ENCODE measurements at regions not wholly inside any gene's neighbourhood (a gene's known extent, or its start where the extent isn't known, plus 50 kb on each side); places are given as distances from the start of the nearest gene placed in this dataset.

DNA sequence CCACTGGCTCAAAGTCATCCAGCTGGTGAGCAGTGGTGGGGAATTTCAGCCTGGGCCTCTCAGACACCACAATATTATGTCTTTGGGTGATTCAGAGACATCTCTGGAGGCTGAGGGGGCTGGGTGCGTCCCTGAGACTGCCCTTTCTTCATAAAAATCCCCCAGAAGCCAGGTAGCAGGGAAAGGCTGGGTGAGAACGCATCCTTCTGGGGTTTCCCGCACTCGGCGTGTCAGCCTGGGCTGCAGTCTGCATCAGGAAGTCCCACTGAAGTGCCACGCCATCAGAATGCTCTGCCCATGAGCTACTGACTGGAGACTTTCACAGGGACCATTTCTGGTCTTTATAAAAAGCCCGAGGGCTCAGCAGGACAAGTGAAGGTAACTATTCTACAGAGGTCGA is 148.8 kb upstream of the SLC6A11 start:
- H3K36me3 ChIP-seq (ENCODE audit: control insufficient read depth, insufficient read depth, low read length), result no peaks in the 10 kb centered on the region
- no peak for TF ChIP-seq CTCF (IDR thresholded peaks at IDR 0.05; ENCODE audit: insufficient read depth, low read length, poor library complexity, severe bottlenecking)
- H3K27me3 ChIP-seq (ENCODE audit: control insufficient read depth, insufficient read depth, low read length), result no peaks in the 10 kb centered on the region
- H3K4me3 ChIP-seq (ENCODE audit: low read depth, low read length), result no peak overlapping the region
- no peak for DNase-seq (ENCODE audit: low read depth)

DNA sequence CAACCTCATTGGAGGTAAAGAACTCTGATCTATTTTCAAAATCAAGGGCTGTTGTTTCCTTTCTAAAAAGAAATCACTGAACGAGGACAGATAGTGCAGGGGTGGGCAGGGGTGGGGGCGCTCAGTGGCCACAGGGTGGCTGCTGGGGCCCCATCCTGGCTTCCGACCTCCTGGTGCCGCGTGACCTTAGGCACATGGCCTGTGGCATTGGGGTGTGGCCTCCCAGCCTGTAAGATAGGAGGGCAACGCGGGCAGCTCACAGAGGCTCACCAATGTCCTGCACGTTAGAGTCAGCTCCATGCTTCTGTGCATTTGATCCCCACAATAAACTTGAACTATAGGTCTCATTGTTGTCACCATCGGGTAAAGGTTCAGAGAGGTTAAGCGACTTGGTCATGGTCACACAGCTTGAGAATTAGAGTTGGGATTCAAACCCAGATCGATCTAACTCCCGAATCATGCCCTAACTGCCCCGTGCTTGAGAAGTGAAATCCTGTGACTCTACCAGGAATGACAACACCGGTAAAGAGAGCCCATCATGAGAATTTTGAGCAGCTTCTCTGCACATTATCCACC is 148.0 kb upstream of the SLC6A11 start:
- no peaks in the 10 kb centered on the region for H3K27me3 ChIP-seq (ENCODE audit: control insufficient read depth, insufficient read depth, low read length)
- no peaks in the 10 kb centered on the region for H3K36me3 ChIP-seq (ENCODE audit: control insufficient read depth, insufficient read depth, low read length)
- DNase-seq (ENCODE audit: low read depth), result no peak
- no peak overlapping the region for H3K4me3 ChIP-seq (ENCODE audit: low read depth, low read length)
- TF ChIP-seq CTCF (IDR thresholded peaks at IDR 0.05; ENCODE audit: insufficient read depth, low read length, poor library complexity, severe bottlenecking), result no peak

GRCh38 chr3:10669490-10670048 is 146.5 kb upstream of the SLC6A11 start:
- Histone ChIP-seq H3K4me3 (ENCODE audit: low read depth, low read length) (no peak overlapping the region), H3K27me3 (ENCODE audit: control insufficient read depth, insufficient read depth, low read length) (no peaks in the 10 kb centered on the region), H3K36me3 (ENCODE audit: control insufficient read depth, insufficient read depth, low read length) (no peaks in the 10 kb centered on the region)
- DNase-seq (ENCODE audit: low read depth), result no peak
- no peak for TF ChIP-seq CTCF (IDR thresholded peaks at IDR 0.05; ENCODE audit: insufficient read depth, low read length, poor library complexity, severe bottlenecking)

DNA sequence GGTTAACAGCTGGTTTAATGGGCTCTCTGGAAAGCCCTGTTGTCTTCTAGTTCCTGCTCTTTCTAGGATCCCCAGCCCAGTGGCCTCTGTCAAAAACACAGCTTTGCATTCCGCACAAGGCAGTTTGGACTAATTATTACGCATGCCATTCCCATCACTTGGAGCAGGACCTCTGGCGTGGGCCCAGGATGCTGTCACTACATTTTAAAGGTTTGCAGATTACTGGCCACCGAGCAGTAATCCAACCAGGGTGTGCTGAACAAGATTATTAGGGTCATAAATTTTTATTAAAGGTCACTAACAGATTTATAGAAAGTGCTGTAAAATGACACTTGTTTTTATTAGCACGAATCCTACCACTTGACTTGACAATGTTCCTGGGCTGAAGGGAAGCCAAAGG is 143.6 kb upstream of the SLC6A11 start:
- H3K27me3 ChIP-seq (ENCODE audit: control insufficient read depth, insufficient read depth, low read length), result no peaks in the 10 kb centered on the region
- no peaks in the 10 kb centered on the region for H3K36me3 ChIP-seq (ENCODE audit: control insufficient read depth, insufficient read depth, low read length)
- DNase-seq (ENCODE audit: low read depth), result no peak

DNA sequence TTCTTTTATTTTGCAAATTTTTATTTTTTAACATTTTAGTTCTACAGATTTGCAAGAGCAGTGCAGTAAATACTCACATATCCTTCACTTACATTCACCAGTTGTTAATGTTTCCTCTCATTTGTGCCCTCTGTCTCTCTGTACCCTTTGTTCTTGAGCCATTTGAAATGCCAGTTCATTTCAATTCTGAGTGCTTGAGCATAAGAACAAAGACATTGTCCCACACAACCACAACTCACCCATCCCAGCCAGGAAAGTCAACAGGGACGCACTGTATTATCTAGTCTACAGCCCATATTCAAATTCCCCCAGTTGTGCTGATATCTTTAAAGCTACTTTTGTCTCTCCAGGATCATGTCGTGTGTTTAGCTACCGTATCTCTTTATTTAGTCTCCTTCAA is 141.4 kb upstream of the SLC6A11 start:
- no peaks in the 10 kb centered on the region for H3K27me3 ChIP-seq (ENCODE audit: control insufficient read depth, insufficient read depth, low read length)
- H3K36me3 ChIP-seq (ENCODE audit: control insufficient read depth, insufficient read depth, low read length), result no peaks in the 10 kb centered on the region
- H3K4me3 ChIP-seq (ENCODE audit: low read depth, low read length), result no peak overlapping the region
- no peak for TF ChIP-seq CTCF (IDR thresholded peaks at IDR 0.05; ENCODE audit: insufficient read depth, low read length, poor library complexity, severe bottlenecking)
- no peak for DNase-seq (ENCODE audit: low read depth)

More for the DNA sequence above, 143.6 kb upstream of the SLC6A11 start:
- H3K4me3 ChIP-seq (ENCODE audit: low read depth, low read length), result no peak overlapping the region
- no peak for TF ChIP-seq CTCF (IDR thresholded peaks at IDR 0.05; ENCODE audit: insufficient read depth, low read length, poor library complexity, severe bottlenecking)

GRCh38 chr3:10676905-10677304 is 139.1 kb upstream of the SLC6A11 start:
- TF ChIP-seq CTCF (IDR thresholded peaks at IDR 0.05; ENCODE audit: insufficient read depth, low read length, poor library complexity, severe bottlenecking), result no peak
- no peak for DNase-seq (ENCODE audit: low read depth)
- Histone ChIP-seq H3K27me3 (ENCODE audit: control insufficient read depth, insufficient read depth, low read length) (no peaks in the 10 kb centered on the region), H3K36me3 (ENCODE audit: control insufficient read depth, insufficient read depth, low read length) (no peaks in the 10 kb centered on the region), H3K4me3 (ENCODE audit: low read depth, low read length) (no peak overlapping the region)
